Ovary (tissue), 3 donors: ENCODE measurements at regions not wholly inside any gene's neighbourhood (a gene's known extent, or its start where the extent isn't known, plus 50 kb on each side); places are given as distances from the start of the nearest gene placed in this dataset.

Source experiments
- CTCF ChIP-seq, 3 donors: fragments of 450-650 bp in 2 of 3; fragments of 200-600 bp in 1 of 3; IDR thresholded peaks; one replicate each; pipeline versions ENCODE4 v1.5.1 to v1.8.0; 2016 to 2022; ENCODE audit warnings: antibody characterized with exemption in 3 of 3, mild to moderate bottlenecking in 1 of 3
- EP300 ChIP-seq: sonication (generic); formaldehyde crosslinking; IDR thresholded peaks from one replicate; pipeline ENCODE4 v1.6.1; 2017; ENCODE audit warnings: antibody characterized with exemption
- POLR2A ChIP-seq: fragments of 450-650 bp; IDR thresholded peaks from one replicate; pipeline ENCODE4 v1.6.1; 2017; ENCODE audit warnings: antibody characterized with exemption, mild to moderate bottlenecking, moderate library complexity
- donor health status: DM: no; HTN: no; CAD: no.

- no peak for TF ChIP-seq POLR2A
- TF ChIP-seq CTCF (IDR thresholded peaks at IDR 0.05) = no peak
- no peak for TF ChIP-seq EP300
Measured at GRCh38 chr6:102340311-102340710, 946.8 kb downstream of the GRIK2 start.
